ENCODE measurements at regions not wholly inside any gene's neighbourhood (a gene's known extent, or its start where the extent isn't known, plus 50 kb on each side); places are given as distances from the start of the nearest gene placed in this dataset.

DNA sequence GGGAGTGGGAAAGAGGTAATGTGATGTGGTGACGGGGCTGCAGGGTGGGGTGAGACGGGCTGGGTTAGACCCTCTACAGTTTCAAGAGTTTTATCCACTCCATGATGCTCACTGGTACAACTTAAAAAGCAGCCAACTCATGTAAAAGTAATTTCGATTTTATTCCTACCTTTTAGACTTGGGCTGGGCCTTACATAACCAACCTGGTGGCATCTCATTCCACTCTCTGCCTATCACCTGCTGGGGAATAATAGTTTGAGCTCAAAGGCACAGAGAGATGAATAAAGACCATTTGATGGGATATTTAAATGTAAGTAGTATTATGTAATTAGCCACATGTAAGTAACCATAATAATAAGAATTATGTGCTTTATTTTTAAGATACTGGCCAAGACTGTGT lies 366.0 kb upstream of the RNF32 start:
- Histone ChIP-seq H3K27me3 (ENCODE audit: control insufficient read depth in 2 of 2, insufficient read depth in 2 of 2, low read length in 2 of 2) (no peaks in the 10 kb centered on the region), H2AFZ (ENCODE audit: low read depth, low read length) (no peak overlapping the region), H3K4me3 (replicated peaks in 1 of 3; ENCODE audit: insufficient read depth in 1 of 3, low read depth in 1 of 3, low read length in 3 of 3) (no peak overlapping the region), H3K79me2 (ENCODE audit: control insufficient read depth, insufficient read depth, low read length) (no peaks in the 10 kb centered on the region), H3K9ac (replicated peaks; ENCODE audit: extremely low read depth, insufficient read depth, low read length) (no peak overlapping the region), H3K4me1 (ENCODE audit: control insufficient read depth, extremely low read depth, insufficient read depth, low read length) (no peaks in the 10 kb centered on the region), H3K9me3 (replicated peaks; ENCODE audit: control insufficient read depth, insufficient read depth, low read length) (peaks cover 2% of the 10 kb centered on the region), H4K20me1 (replicated peaks; ENCODE audit: control insufficient read depth, extremely low read depth, insufficient read depth, low read length) (no peaks in the 10 kb centered on the region), H3K27ac (ENCODE audit: insufficient read depth, low read depth, low read length) (no peak overlapping the region), H3K36me3 (ENCODE audit: control insufficient read depth in 2 of 2, extremely low read depth in 1 of 2, insufficient read depth in 2 of 2, low read length in 2 of 2) (no peaks in the 10 kb centered on the region), H3K4me2 (ENCODE audit: insufficient read depth, low read length) (no peak overlapping the region), H3K9me1 (replicated peaks; ENCODE audit: control insufficient read depth, extremely low read depth, insufficient read depth, low read length) (no peaks in the 10 kb centered on the region)
- dilution Hi-C loops (cut with MboI; ENCODE audit: extremely low pct_ligation_motif_present, low sequenced_read_pairs) (no loop called here), intact Hi-C loops (cut with micrococcal nuclease) (no loop called here)
- DNase-seq (ENCODE audit: low read depth, low spot score) (no peak), FAIRE-seq (no peak)
- ChIA-PET CTCF (no interaction called here), POLR2A (no interaction called here)
- TF ChIP-seq, protein P1, sequence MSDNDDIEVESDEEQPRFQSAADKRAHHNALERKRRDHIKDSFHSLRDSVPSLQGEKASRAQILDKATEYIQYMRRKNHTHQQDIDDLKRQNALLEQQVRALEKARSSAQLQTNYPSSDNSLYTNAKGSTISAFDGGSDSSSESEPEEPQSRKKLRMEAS (IDR thresholded peaks at IDR 0.05; ENCODE audit: insufficient read depth, insufficient read length): no peak
- TF ChIP-seq POLR2AphosphoS5 (IDR thresholded peaks at IDR 0.05; ENCODE audit: insufficient read depth, low read depth, low read length) (no peak), FOS (IDR thresholded peaks at IDR 0.05; ENCODE audit: borderline replicate concordance, insufficient read depth, low read length) (no peak), EZH2 (IDR thresholded peaks at IDR 0.05; ENCODE audit: borderline replicate concordance, low read depth, low read length, severe bottlenecking) (no peak), CTCF (IDR thresholded peaks at IDR 0.05; ENCODE audit: extremely low read depth in 1 of 2, insufficient read depth in 1 of 2, low read depth in 1 of 2, low read length in 2 of 2) (no peak), POLR2A (IDR thresholded peaks at IDR 0.05; ENCODE audit: low read depth, low read length) (no peak), JUN (IDR thresholded peaks at IDR 0.05; ENCODE audit: borderline replicate concordance, insufficient read depth, insufficient read length, low read depth) (no peak), GATA2 (IDR thresholded peaks at IDR 0.05; ENCODE audit: insufficient read depth, insufficient read length, low read depth, low read length) (no peak), MYC (IDR thresholded peaks at IDR 0.05; ENCODE audit: low read depth, low read length) (no peak)
- BruUV-seq (replicated peaks): no TSS peak
